AG20443 (cell line): ENCODE measurements at regions not wholly inside any gene's neighbourhood (a gene's known extent, or its start where the extent isn't known, plus 50 kb on each side); places are given as distances from the start of the nearest gene placed in this dataset.

ENCODE experiments used
- DNase-seq: peaks from one replicate; pipeline ENCODE4 v3.0.0; 2012; ENCODE audit warnings: low spot score, mixed read lengths

- DNase-seq, result no peak
These were observed 360.8 kb downstream of the RBM43 start for GRCh38 chr2:150900913-150901312.

DNA sequence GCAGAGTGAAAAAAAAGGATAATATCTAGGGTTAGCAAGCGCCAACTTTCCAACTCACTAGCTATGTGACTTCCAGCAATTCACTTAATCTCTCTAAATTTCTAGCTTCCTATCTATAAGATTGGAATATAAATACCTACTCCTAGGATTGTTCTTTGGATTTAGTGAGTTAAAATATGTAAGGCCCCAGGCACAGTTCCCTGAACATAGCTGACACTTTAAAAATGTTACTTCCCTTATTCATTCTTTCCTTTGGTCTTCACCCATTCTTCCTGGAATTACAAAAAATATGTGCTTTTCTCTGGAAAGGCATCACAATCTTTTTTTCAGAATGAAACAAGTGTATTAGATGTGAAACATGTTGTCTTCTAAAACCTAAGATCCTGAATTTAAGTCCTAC, 365.7 kb downstream of the RBM43 start:
- DNase-seq, result no peak

DNA sequence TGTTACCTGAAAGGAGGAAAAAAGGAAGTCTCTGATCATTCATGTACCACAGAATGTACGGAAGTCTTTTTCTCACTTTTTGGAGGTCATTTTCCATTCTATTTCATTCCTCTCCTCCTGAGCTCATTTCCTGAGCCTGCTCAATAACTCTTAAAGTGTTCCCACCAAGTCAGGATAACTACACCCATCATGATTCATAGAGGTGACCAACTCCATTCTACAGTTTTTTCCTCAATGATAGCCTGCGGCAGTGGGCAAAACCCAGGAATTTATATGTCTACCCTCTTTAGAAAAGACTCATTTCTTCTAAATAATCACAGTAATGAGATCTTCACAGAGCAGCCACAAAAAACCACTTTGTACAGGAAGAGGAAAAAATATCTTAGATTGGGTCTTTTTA, 372.5 kb downstream of the RBM43 start:
- DNase-seq, result peak; percentile 41

- peak; percentile 31 for DNase-seq
These were observed 373.3 kb downstream of the RBM43 start for GRCh38 chr2:150888337-150888736.

GRCh38 chr2:150887926-150888325, 373.7 kb downstream of the RBM43 start:
- no peak for DNase-seq

- DNase-seq, result no peak
These were observed 375.8 kb downstream of the RBM43 start for GRCh38 chr2:150885774-150886386.

DNA sequence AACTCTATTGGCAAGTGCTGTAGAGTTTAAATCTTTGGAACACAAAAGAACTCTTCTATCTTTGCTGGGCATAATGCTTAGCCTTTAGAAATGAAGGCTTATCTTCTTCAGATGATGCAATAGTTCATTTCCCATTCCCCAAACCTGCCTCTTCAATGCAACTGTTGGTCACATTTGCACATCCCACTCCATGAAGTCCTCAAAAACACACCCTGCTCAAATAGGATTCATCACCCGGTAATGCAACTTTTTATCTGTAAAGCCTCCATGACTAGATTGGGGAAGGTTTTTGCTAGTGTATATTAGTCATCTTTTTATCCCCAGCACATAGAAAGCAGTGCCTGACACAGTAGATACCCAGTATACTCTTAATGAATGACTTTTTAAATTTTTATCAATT, 376.4 kb downstream of the RBM43 start:
- no peak for DNase-seq

DNA sequence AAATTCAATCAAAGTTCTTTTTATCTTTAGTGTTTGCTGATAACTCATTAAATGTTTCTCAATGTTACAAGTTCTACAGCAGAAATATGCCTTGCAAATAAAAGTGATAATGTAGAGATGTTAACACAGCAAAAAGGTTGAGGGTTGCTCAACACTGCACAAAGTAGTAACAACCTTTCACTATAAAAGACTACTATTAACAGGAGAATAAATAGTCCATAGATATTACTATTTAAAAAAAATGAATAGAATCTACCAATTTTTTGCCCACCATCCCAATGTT, 378.1 kb downstream of the RBM43 start:
- DNase-seq, result no peak

DNA sequence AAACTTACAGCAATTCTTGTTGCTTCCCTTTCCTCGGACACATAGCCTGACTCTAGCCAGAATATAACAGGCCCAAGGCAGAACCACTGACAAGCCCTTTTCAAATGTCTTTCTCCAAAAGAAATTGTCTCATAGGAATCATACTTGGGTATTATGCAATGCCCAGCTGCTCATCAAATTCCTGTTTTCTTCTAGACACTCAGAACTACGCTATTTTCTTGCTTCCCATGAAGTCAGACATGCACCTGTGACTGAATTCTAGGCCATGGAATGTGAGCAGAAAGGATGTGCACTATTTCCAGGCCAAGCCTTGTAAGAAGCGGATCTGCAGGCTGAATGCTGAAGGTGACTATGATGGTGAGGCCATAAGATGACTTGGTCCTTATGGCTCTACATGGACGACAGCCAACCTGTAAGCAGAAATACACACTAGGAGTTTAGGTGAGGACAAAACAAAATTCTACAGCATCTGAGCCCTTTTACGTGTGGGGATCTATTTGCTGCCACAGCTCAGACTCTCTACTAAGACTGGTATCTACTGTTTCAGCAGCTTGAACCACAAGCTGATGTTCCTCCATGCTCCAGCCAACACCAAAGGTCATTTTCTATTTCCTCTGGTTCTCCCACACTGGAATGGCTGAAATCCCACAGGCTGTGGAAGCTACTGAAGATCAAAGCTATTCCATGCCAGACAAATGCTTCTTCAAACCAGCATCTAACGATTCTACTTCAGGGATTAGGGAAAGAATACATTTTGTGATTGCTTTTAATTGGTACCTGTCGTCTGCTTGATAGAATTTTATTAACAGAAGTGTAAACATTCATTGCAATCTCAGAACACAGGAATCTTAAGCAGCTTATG, 378.7 kb downstream of the RBM43 start:
- no peak for DNase-seq

DNA sequence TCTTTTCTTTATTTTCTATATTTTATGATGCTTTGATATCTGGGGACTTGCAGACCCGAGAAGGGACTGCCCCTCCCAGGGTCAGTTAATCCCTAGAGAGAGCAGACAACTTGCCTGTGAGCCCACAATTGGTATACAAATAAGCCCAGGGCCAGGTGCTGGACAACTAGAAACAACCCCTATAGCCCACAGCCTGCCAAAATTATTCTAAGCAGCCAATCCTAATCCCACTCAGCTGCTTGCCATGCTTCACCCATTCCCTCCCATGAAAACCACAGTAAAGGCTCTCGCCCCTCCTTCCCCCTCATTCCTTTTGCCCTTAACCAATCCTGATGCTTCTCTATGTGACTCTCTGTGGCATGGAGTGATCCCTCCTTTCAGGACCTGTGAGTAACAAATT, 380.7 kb downstream of the RBM43 start:
- DNase-seq, result no peak

GRCh38 chr2:150878356-150878755, 383.3 kb downstream of the RBM43 start:
- DNase-seq, result peak; percentile 21

DNA sequence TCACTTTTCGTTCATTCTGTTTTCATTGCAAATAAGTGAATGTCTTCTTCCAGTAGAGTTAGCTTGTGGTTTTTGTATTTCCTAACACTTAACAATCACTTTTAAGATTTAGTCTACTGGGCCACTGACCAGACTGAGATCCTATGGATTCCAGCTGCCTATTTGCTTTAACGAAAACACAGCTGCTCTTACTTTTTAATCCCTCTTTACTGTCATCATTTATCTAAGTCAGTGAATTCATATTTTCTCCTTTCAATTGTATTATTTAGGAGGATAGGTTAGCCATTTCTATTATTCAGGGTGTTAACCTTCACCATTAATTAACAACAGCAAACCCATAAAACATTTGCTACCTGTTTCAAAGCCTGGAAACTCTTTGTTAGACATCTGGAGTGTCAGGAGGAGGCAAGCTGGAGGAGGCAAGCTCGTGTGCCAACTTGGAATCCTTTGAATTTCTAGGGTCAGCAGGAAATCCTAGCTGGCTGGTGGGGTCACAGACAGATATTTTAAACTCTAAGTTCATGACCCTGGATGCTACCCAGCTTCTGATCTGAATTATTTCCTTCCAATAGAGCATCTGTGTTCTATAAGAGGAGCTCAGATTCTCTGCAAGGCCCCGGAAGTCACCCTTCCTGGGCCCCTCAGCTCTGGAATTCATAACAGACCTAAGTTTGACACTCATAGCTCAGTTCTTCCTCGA, 385.3 kb downstream of the RBM43 start:
- no peak for DNase-seq

DNA sequence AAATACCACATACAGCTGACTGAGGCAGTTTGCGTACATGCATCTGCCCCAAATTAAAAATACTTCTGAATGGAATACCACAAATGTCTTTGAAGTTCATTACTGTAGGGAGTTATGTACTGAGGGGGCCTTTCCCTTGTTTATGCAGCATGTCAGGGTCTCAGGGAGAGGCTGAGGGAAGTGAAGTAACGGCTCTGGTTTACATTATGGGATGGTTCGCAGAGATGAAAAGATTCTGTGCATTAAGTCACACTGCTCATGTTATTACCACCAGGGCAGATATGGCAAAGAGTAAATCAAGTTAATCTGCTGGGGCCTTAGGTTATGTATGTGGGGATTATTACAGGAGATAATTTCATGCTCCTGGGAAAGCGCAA, 385.9 kb upstream of the RND3 start:
- no peak for DNase-seq

DNA sequence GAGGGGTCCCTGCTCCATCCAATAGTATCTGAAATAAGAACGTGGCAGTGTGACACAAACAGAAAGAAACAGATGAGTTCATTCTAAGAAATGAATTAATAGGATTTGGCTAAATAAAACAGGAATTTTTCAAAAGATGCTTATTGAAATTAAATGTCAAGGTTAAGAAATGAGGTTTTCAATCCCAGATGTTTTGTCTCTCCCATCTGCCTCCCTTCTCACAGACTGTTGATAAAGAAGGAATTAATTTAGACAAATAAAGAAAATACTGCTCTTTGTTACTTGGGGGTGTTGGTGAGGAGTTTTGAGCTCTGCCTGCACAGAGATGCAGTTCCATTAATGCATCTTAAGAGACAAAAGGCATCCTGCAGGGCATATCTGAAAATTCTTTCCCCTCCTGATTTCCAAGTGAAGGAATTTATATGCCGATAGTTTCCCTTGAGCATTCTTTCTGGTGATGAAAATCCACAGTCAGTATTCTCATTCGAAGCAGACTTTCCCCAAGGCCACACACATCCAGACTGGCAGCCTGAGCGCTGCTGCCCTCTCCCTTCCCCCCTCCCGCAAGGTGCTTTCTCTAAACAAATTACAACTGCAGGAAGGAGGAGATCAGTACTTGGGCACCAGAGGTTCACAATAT, 385.4 kb upstream of the RND3 start:
- DNase-seq, result peak; percentile 14

DNA sequence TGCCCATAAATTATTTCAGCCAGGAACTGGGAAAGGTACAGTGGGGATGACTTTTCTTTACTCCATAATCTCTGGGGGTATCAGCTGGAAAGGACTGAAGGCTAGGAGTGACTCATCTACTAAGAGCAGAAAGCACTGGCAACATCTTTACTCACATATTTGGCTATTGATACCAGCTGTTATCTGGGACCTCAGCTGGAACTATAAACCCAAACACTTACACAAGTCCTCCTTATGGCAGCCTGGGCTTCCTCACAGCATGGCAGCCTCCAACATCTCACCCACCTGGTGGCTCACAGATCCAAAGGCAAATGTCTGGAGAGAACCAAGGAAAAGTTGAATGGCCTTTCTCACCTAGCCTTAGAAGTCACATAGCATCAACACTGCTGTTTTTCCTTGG, 379.0 kb upstream of the RND3 start:
- DNase-seq, result peak; percentile 24

- no peak for DNase-seq
These were observed 376.2 kb upstream of the RND3 start for GRCh38 chr2:150863691-150864090.

DNA sequence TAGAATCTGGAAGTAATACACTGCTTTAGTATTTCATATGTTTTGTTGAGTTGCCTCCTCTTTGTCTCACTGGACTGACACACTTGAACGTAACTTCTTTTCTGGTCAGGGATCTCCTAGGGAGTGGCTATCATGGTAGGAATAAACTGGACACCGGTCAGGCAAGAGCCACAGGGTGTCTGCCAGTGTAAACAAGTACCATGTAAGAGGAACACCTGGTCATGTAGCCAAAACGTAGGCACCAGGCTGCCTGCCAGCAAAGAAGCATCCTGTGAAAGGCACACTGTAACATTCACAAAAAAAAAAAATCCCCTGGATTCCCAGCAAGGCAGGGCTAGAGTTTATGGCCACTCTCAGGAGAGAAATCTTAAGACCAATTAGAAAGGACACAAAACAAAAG, 372.8 kb upstream of the RND3 start:
- no peak for DNase-seq

- DNase-seq, result no peak
These were observed 372.4 kb upstream of the RND3 start for GRCh38 chr2:150859877-150860276.

DNA sequence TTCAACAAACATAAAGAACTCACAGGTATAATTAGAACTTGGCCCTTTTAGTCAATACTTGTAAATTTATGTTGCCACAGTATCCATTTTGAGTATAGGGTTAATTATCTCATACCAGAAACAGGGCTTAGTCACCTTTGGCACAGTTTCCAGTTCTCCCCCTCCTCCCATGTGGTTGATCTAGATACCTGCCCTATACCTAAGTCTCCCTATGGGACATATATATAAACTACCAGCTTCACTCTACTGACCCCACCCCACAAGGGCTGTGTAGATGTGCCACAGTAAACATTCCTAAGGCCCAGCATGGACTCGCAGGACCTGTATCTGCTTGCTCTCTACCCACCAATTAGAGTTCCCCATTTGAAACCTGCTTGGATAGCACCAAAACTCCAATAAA, 371.7 kb upstream of the RND3 start:
- no peak for DNase-seq

DNA sequence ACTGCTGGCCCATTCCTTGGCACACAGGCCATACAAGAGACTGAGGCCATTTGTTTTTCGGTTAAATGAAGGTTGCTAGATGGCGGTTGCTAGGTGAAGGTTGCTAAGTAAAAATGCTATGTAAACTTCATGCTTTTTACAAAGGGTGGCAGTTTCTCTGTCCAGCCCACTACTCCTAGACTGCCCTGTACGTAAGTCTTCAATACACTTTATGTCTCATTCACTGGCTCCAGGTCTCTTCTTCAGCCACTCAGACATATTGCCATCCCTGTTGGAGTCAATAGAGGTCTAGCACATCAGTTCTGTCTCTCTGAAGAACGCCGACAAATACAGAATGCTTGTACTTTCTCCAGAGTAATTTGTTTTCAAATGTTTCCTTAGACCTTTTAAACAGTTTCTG, 370.9 kb upstream of the RND3 start:
- no peak for DNase-seq

DNA sequence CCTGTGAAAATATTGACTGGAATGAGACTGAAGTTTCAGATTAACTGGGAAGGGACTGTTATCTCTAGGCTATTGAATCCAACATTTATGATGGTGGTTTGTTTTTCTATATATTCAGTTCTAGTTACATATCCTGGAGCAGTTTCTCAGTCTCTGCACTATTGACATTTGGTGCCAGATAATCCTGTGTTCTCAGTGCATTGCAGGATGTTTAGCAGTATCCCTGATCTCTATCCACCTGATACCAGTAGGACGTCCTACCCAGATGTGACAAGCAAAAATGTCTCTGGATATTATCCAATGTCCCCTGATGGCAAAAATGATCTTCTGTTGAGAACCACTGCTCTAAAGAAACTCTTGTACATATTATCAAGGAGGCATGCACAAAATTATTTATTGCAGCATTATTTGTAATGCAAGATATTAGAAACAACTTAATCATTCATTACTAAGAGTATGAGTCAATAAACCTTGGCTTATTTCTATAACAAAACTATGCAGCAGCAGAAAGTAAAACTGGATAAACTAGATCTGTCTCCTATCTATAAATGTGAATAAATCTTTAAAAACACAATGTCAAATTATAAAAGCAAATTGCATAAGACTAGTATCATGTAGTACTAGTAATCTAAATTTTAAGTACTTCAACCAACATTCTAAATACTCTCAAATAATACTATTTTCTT, 369.3 kb upstream of the RND3 start:
- no peak for DNase-seq

DNA sequence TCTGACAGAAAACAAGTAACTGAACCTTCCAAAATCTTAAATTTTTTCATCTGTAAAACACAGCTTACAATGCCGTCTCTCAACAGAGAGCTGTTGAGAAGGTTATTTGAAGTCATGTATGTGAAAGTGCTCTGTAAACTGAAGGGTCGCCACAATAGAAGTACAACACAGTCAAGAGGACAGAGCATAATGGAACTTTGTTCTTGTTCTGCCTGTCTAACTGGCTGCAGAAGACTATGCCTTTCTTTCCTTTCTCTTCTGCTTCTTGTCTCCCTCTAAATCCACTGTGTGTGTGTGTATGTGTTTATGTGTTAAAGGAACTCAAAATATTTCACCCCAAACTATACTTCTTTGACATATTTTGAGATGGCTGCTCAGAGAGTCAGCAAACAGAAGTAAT, 365.8 kb upstream of the RND3 start:
- no peak for DNase-seq
